LHCN-M2 (cell line): ENCODE measurements at regions not wholly inside any gene's neighbourhood (a gene's known extent, or its start where the extent isn't known, plus 50 kb on each side); places are given as distances from the start of the nearest gene placed in this dataset.

Experiments used
- DNase-seq: peaks from one replicate; pipeline ENCODE4 v3.0.0-alpha.2; 2012; ENCODE audit warnings: low read depth

GRCh38 chr2:160912276-160912675, 248.0 kb upstream of the TANK start:
- no peak for DNase-seq

- no peak for DNase-seq
These were observed 246.9 kb upstream of the TANK start for GRCh38 chr2:160913323-160913722.

- DNase-seq: no peak
These were observed 246.0 kb upstream of the TANK start for GRCh38 chr2:160914217-160914616.

GRCh38 chr2:160916300-160916699, 243.9 kb upstream of the TANK start:
- no peak for DNase-seq

GRCh38 chr2:160917850-160918249, 242.4 kb upstream of the TANK start:
- no peak for DNase-seq

GRCh38 chr2:160918258-160918657, 242.0 kb upstream of the TANK start:
- no peak for DNase-seq

GRCh38 chr2:160918906-160919503, 241.2 kb upstream of the TANK start:
- DNase-seq: peak; percentile 77

- no peak for DNase-seq
These were observed 240.2 kb upstream of the TANK start for GRCh38 chr2:160920061-160920460.

GRCh38 chr2:160920791-160921303, 239.4 kb upstream of the TANK start:
- peak; percentile 71 for DNase-seq

- DNase-seq: no peak
These were observed 238.8 kb upstream of the TANK start for GRCh38 chr2:160921386-160921964.

- DNase-seq: no peak
These were observed 235.3 kb upstream of the TANK start for GRCh38 chr2:160924936-160925353.

GRCh38 chr2:160925956-160926355, 234.3 kb upstream of the TANK start:
- DNase-seq: no peak

- DNase-seq: no peak
These were observed 232.9 kb upstream of the TANK start for GRCh38 chr2:160927324-160927723.

GRCh38 chr2:160928854-160929301, 231.3 kb upstream of the TANK start:
- peak; percentile 82 for DNase-seq

GRCh38 chr2:160931531-160931930, 228.7 kb upstream of the TANK start:
- no peak for DNase-seq

- DNase-seq: peak; percentile 60
These were observed 227.3 kb upstream of the TANK start for GRCh38 chr2:160932960-160933359.

- DNase-seq: no peak
These were observed 226.0 kb upstream of the TANK start for GRCh38 chr2:160934263-160934662.

GRCh38 chr2:160934991-160935390, 225.2 kb upstream of the TANK start:
- no peak for DNase-seq

- no peak for DNase-seq
These were observed 224.0 kb upstream of the TANK start for GRCh38 chr2:160936044-160936806.

GRCh38 chr2:160940271-160940670, 220.0 kb upstream of the TANK start:
- no peak for DNase-seq

GRCh38 chr2:160940699-160941098, 219.5 kb upstream of the TANK start:
- DNase-seq: no peak

- DNase-seq: no peak
These were observed 218.9 kb upstream of the TANK start for GRCh38 chr2:160941290-160941846.
